CD4-positive, alpha-beta T cell treated with Interleukin-6 for 4 hours (primary cell): ENCODE measurements at regions not wholly inside any gene's neighbourhood (a gene's known extent, or its start where the extent isn't known, plus 50 kb on each side); places are given as distances from the start of the nearest gene placed in this dataset.
"Not testable (repeated sequence)": the region's sequence is repeated elsewhere in the genome, so short reads cannot be mapped to it uniquely, and the experiment has no call there.

Experiments
- DNase-seq: peaks from one replicate; pipeline ENCODE4 v3.0.0-alpha.2; 2020; ENCODE audit warnings: mixed read lengths

GRCh38 chr12:75633789-75634188 is 122.4 kb upstream of the KRR1 start:
- DNase-seq, result no peak

GRCh38 chr12:75632442-75632841 is 121.0 kb upstream of the KRR1 start:
- DNase-seq, result no peak

GRCh38 chr12:75631831-75632230 is 120.4 kb upstream of the KRR1 start:
- DNase-seq, result no peak

GRCh38 chr12:75630091-75630490 is 118.7 kb upstream of the KRR1 start:
- no peak for DNase-seq

- no peak for DNase-seq
Measured at GRCh38 chr12:75628916-75629315, 117.5 kb upstream of the KRR1 start.

DNA sequence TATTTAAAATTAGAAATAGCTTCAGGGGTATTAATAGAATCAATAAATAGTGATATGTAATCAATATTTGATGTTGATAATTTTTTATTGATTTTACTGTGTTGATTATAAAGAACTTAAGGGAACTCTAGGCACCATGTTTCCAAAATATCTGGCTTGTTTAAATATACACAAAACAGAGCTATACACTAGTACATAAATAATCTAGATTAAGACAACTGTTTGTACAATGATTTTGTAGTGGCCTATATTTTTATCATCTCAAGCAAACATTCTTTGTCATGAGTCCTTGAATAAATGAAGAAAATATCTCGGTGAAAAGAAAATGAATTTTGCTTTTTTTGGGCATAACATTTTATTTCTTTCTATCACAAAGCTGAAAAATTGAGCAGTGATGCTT is 117.1 kb upstream of the KRR1 start:
- no peak for DNase-seq

GRCh38 chr12:75623631-75624154 is 112.3 kb upstream of the KRR1 start:
- no peak for DNase-seq

DNA sequence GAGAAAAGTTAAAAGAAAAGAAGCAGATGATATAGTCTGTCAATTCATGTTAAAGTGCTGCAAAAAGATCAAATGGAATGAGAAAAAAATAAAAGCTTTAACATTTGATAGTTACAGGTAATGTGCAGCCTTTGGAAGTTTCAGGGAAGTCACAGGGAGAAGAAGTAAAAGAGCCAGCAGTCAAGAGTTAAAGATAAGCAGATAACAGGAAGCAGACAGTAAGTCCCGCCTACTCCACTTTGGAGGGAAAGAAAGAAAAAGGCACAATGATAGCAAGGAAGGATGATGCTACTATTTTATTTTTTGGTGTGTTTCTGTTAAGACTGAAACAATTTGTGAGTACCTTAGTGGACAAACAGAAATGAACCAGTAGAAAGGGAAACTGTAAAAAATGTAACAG is 111.1 kb upstream of the KRR1 start:
- DNase-seq, result no peak

DNA sequence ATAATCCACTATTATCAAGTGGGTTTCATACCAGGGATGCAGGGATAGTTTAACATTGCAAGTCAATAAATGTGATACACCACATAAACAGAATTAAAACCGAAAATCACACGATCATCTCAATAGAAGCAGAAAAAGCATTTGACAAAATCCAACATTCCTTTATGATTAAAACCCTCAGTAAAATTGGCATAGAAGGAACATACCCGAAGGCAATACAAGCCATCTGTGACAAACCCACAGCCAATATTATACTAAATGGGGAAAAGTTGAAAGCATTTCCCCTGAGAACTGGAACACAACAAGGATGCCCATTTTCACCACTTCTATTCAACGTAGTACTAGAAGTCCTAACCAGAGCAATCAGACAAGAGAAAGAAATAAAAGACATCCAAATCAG is 103.0 kb upstream of the KRR1 start:
- DNase-seq, result not testable (repeated sequence)

DNA sequence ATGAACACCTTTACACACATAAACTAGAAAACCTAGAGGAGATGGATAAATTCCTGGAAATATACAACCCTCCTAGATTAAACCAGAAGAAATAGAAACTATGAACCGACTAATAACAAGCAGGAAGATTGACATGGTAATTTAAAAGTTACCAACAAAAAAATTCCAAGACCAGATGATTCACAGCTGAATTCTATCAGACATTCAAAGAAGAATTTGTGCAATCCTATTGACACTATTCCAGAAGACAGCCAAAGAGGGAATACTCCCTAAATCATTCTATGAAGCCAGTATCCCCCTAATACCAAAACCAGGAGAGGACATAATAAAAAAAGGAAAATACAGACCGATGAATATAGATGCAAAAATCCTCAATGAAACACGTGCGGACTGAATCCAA is 102.6 kb upstream of the KRR1 start:
- DNase-seq, result no peak

DNA sequence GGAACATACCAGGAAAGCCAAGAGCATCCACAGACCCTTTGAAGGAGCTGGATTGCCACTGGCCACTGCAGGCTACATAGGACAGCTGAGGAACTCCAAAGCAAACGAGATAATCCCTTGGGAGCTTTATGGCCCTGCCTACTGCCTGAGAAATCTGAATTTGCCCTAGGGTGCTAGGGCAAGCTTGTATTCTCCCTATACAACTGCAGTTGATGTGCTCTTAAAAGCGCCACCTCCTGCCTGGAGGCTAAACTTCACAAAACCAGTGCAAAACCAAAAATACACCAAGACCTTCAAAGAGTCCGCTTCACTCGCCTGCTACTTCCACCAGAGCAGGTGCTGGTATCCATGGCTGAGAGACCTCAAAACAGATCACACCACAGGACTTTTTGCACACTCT is 99.6 kb upstream of the KRR1 start:
- DNase-seq, result no peak

DNA sequence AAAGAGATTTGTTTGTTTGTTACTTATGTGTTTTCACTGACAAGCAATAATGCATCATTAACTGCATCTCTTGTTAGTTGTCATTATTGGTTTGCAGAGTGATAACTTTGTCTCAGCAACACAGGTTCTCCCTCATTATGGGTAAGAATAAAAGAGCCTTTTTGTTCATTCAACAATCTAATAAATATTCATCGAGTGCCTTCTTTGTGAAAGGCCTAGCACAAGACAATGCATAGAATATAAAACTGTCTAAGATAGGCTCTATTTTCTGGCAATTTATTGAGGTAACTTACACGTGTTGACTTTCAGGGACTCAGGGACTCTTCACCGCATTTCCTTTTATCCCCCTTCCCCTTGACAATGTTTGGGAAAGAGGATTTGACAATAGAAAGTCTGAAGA is 95.5 kb upstream of the KRR1 start:
- no peak for DNase-seq

- DNase-seq, result no peak
Measured at GRCh38 chr12:75606151-75606550, 94.7 kb upstream of the KRR1 start.

GRCh38 chr12:75603475-75603874 is 92.1 kb upstream of the KRR1 start:
- no peak for DNase-seq

GRCh38 chr12:75602106-75602505 is 90.7 kb upstream of the KRR1 start:
- no peak for DNase-seq

DNA sequence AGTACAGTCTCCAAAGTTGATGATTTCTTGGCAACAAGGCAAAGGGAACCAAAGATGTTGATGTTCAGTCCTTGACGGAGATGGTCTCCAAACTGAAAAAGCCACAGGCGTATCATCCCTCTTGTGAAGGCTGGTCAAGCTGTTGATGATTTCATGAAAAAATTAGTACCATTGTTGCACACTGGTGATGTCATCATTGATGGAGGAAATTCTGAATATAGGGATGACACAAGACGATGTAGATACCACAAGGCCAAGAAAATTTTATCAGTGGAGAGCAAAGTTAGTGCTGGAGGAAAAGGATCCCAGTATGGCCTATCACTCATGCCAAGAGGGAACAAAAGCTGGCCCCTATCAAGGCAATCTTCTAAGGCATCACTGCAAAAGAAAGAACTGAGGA is 88.7 kb upstream of the KRR1 start:
- no peak for DNase-seq

- DNase-seq, result no peak
Measured at GRCh38 chr12:75599061-75599460, 87.7 kb upstream of the KRR1 start.

- no peak for DNase-seq
Measured at GRCh38 chr12:75596406-75596805, 85.0 kb upstream of the KRR1 start.

DNA sequence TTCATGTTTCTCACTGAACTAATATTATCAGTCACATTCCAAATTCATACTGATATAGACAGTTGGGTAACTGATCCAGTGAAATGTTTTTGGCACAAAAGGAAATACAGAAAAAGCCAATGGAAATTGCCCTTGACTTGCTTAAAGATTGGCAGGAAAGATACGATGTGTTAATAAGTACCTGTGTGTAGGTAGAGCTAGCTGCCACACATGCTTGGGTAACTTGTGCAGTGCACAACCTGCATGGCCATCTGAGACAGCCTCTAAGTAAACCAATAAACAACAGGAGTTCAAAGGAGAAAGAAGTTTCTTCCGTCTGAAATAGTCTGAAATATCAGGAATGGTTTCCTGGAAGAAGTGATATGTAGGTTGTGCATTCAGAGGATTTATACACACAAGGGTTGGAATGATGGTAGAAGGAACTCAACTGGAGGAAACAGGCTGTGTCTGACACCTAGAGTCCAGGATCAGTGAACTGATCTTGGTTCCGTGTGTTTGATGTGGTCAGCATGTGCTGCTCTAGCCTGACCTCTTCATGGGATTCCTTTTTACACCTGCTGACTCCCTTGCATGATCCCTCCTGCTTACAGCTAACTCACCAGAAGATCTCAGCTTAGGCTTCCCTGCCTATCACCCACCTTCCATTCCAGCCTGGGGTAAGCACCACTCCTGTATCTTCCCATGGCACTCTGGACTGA is 81.4 kb upstream of the KRR1 start:
- no peak for DNase-seq

DNA sequence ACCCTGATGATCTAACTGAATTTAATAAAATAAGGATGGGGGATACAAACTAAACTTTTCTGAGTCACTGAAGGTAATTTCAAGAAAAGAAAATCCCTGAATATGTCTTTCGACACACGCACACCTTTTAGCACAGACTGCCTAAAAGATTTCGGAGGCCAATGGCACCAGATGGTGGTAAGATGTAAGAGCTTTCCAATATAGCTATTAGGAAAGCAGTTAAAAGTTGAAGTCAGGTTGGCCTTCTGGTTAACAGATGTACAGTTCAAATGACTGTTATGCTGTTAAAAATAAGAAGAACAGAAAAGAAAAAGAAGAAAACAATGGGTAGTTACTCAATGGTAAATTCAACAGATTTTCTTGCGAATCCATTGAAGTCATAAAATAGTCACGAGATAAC is 80.7 kb upstream of the KRR1 start:
- DNase-seq, result no peak

- no peak for DNase-seq
Measured at GRCh38 chr12:75591628-75592027, 80.2 kb upstream of the KRR1 start.

- DNase-seq, result no peak
Measured at GRCh38 chr12:75589801-75590200, 78.4 kb upstream of the KRR1 start.

- no peak for DNase-seq
Measured at GRCh38 chr12:75587340-75588106, 76.1 kb upstream of the KRR1 start.

GRCh38 chr12:75585330-75585729 is 73.9 kb upstream of the KRR1 start:
- no peak for DNase-seq

DNA sequence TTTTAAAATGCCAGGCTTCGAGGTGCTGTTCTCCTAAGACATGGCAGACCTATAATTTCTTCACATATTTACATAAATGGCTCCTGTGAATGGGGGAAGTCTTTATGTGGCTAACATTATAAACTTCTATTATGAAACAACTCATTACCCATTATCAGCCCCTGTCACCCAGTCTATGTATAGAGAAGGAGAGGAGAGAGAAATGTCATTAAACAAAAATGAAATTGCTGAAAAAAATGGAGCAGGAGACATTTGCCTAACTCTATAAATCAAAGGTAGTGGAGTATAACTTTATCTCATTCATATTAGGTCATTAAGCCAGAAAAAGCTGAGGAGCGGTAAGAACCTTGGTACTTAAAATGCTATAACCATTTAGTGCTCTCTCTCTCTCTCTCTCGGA is 71.9 kb upstream of the KRR1 start:
- DNase-seq, result no peak
